Smooth muscle cell (in vitro differentiated cells): ENCODE measurements at regions not wholly inside any gene's neighbourhood (a gene's known extent, or its start where the extent isn't known, plus 50 kb on each side); places are given as distances from the start of the nearest gene placed in this dataset.
"Not testable (repeated sequence)": the region's sequence is repeated elsewhere in the genome, so short reads cannot be mapped to it uniquely, and the experiment has no call there.

Source experiments
- DNase-seq: peaks from one replicate; lab custom pipeline; 2025; ENCODE audit not compliant: unreplicated experiment; lab: John Stamatoyannopoulos, UW
- H2AFZ ChIP-seq: fragments of 200-600 bp; sonication (generic); 2 replicates; pipeline ENCODE4 v1.6.0; 2016; ENCODE audit warnings: antibody characterized with exemption, low read depth, mild to moderate bottlenecking
- H3F3A ChIP-seq: fragments of 200-600 bp; sonication (generic); 2 replicates; pipeline ENCODE4 v1.6.0; 2017; ENCODE audit warnings: antibody characterized with exemption, low read depth
- H3K27ac ChIP-seq: fragments of 200-600 bp; sonication (generic); 2 replicates; pipeline ENCODE4 v1.5.1; 2016; ENCODE audit warnings: low read depth, mild to moderate bottlenecking
- H3K27me3 ChIP-seq: fragments of 200-600 bp; sonication (generic); 2 replicates; pipeline ENCODE4 v1.6.1; 2016; ENCODE audit warnings: low read depth, mild to moderate bottlenecking
- H3K36me3 ChIP-seq: fragments of 200-600 bp; sonication (generic); 2 replicates; pipeline ENCODE4 v1.5.1; 2016; ENCODE audit warnings: low read depth
- H3K4me1 ChIP-seq: fragments of 200-600 bp; sonication (generic); 2 replicates; pipeline ENCODE4 v1.5.1; 2016; ENCODE audit warnings: low read depth
- H3K4me2 ChIP-seq: fragments of 200-600 bp; sonication (generic); 2 replicates; pipeline ENCODE4 v1.6.0; 2016; ENCODE audit warnings: mild to moderate bottlenecking
- H3K4me3 ChIP-seq: fragments of 200-600 bp; sonication (generic); 2 replicates; pipeline ENCODE4 v1.5.1; 2016; ENCODE audit warnings: mild to moderate bottlenecking
- H3K79me2 ChIP-seq: fragments of 200-600 bp; sonication (generic); 2 replicates; pipeline ENCODE4 v1.6.0; 2016; ENCODE audit warnings: low read depth, mild to moderate bottlenecking
- H3K9ac ChIP-seq: fragments of 200-600 bp; sonication (generic); 2 replicates; pipeline ENCODE4 v1.6.0; 2016; ENCODE audit warnings: low read depth
- H3K9me3 ChIP-seq: fragments of 200-600 bp; sonication (generic); replicated peaks from 2 replicates; pipeline ENCODE4 v1.5.1; 2016; ENCODE audit warnings: low read depth
- H4K20me1 ChIP-seq: fragments of 200-600 bp; sonication (generic); 2 replicates; pipeline ENCODE4 v1.6.0; 2016; ENCODE audit warnings: low read depth
- WGBS: methylation state at CpG from one replicate; pipeline ENCODE4 v1.1.7; 2016; ENCODE audit warnings: low lambda C conversion rate; 5-methylcytosine and 5-hydroxymethylcytosine counted together
- TF ChIP-seq, protein P1 (sequence below): fragments of 200-600 bp; sonication (generic); IDR thresholded peaks from 2 replicates; pipeline ENCODE4 v1.5.1; 2017; ENCODE audit warnings: borderline replicate concordance, mild to moderate bottlenecking, antibody characterized with exemption; ENCODE audit not compliant: insufficient read depth, poor library complexity, severe bottlenecking

GRCh38 chr1:105254906-105255305 lies 1505.2 kb downstream of the AMY1C start:
- H3K27ac ChIP-seq = no peak overlapping the region
- H3K4me1 ChIP-seq = no peaks in the 10 kb centered on the region
- H3F3A ChIP-seq = no peaks in the 10 kb centered on the region
- H3K9me3 ChIP-seq = no peaks in the 10 kb centered on the region
- no peaks in the 10 kb centered on the region for H3K27me3 ChIP-seq
- H3K9ac ChIP-seq = no peak overlapping the region
- no peak overlapping the region for H3K4me2 ChIP-seq
- no peaks in the 10 kb centered on the region for H3K36me3 ChIP-seq
- TF ChIP-seq, protein P1, sequence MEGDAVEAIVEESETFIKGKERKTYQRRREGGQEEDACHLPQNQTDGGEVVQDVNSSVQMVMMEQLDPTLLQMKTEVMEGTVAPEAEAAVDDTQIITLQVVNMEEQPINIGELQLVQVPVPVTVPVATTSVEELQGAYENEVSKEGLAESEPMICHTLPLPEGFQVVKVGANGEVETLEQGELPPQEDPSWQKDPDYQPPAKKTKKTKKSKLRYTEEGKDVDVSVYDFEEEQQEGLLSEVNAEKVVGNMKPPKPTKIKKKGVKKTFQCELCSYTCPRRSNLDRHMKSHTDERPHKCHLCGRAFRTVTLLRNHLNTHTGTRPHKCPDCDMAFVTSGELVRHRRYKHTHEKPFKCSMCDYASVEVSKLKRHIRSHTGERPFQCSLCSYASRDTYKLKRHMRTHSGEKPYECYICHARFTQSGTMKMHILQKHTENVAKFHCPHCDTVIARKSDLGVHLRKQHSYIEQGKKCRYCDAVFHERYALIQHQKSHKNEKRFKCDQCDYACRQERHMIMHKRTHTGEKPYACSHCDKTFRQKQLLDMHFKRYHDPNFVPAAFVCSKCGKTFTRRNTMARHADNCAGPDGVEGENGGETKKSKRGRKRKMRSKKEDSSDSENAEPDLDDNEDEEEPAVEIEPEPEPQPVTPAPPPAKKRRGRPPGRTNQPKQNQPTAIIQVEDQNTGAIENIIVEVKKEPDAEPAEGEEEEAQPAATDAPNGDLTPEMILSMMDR = no peak
- no peaks in the 10 kb centered on the region for H4K20me1 ChIP-seq
- no peak for DNase-seq
- no peak overlapping the region for H3K4me3 ChIP-seq
- no peak overlapping the region for H2AFZ ChIP-seq
- no peaks in the 10 kb centered on the region for H3K79me2 ChIP-seq
- 78% methylated on average over 1 of the region's 1 CpG for WGBS

DNA sequence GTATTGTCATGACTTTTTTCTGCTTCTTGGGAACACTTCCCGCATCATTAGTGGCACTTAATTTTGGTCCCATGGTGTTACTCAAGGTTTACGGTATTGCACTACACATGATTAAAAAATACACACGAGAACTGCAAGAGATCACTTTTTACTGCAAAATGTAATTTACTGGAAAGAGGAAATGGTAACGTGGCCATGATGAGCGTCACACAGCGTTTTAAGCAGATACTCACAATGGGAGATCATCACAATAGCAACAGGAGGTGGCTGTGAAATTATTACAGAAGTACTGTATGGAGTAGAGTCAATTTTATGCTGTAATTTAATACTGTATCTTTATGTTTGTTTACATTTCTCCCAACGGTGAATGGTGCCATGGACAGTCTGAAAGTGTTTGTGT lies 1510.3 kb downstream of the AMY1C start:
- no peaks in the 10 kb centered on the region for H3K9me3 ChIP-seq
- TF ChIP-seq, protein P1 = no peak
- no peak overlapping the region for H3K9ac ChIP-seq
- no peak overlapping the region for H3K27ac ChIP-seq
- no peak overlapping the region for H3K4me3 ChIP-seq
- no peaks in the 10 kb centered on the region for H3F3A ChIP-seq
- no peak overlapping the region for H2AFZ ChIP-seq
- no peaks in the 10 kb centered on the region for H3K4me1 ChIP-seq
- WGBS = 79% methylated on average over 7 of the region's 7 CpGs
- no peaks in the 10 kb centered on the region for H3K27me3 ChIP-seq
- no peaks in the 10 kb centered on the region for H4K20me1 ChIP-seq
- DNase-seq = no peak
- no peak overlapping the region for H3K4me2 ChIP-seq
- no peaks in the 10 kb centered on the region for H3K36me3 ChIP-seq
- H3K79me2 ChIP-seq = no peaks in the 10 kb centered on the region

DNA sequence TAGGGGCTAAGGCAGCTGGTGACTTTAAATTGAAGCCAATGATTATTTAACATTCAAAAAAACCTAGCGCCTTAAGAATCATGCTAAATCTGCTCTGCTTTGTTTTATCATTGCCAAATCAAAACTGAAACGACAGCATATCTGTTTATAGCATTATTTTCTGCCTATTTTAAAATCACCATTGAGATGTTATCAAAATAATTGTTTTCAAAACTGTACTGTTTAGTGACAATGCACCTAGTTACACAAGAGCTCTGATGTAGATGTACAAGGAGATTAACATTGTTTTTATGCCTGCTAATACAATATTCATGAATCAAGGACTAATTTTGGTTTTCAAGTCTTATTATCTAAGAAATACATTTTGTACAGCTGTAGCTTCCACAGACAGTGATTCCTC lies 1521.3 kb downstream of the AMY1C start:
- Histone ChIP-seq H3K27ac (no peak overlapping the region), H3K79me2 (no peaks in the 10 kb centered on the region), H3K27me3 (no peaks in the 10 kb centered on the region), H4K20me1 (no peaks in the 10 kb centered on the region), H3K4me2 (no peak overlapping the region), H2AFZ (no peak overlapping the region), H3K4me3 (no peak overlapping the region), H3F3A (no peaks in the 10 kb centered on the region), H3K9me3 (no peaks in the 10 kb centered on the region), H3K36me3 (no peaks in the 10 kb centered on the region), H3K4me1 (no peaks in the 10 kb centered on the region), H3K9ac (no peak overlapping the region)
- TF ChIP-seq, protein P1 = no peak
- WGBS = 83% methylated on average over 2 of the region's 2 CpGs
- DNase-seq = no peak

DNA sequence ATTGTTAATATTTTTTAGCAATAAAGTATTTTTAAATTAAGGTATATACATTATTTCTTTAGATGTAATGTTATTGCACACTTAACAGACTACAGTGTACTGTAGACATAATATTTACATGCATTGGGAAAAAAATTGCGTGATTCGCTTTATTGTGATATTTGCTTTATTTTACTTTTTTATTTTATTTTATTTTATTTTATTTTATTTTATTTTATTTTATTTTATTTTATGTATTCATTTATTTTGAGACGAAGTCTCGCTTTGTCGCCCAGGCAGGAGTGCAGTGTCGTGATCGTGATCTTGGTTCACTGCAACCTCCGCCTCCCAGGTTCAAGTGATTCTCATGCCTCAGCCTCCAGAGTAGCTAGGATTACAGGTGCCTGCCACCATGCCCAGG lies 1522.7 kb downstream of the AMY1C start:
- DNase-seq, H3K4me2 ChIP-seq, H3K27me3 ChIP-seq, H2AFZ ChIP-seq, H3K79me2 ChIP-seq, H4K20me1 ChIP-seq, H3K27ac ChIP-seq, H3K4me1 ChIP-seq, H3K9me3 ChIP-seq, H3K4me3 ChIP-seq, H3F3A ChIP-seq, H3K9ac ChIP-seq, H3K36me3 ChIP-seq: not testable (repeated sequence)
- 94% methylated on average over 8 of the region's 8 CpGs for WGBS
